ENCODE measurements at regions not wholly inside any gene's neighbourhood (a gene's known extent, or its start where the extent isn't known, plus 50 kb on each side); places are given as distances from the start of the nearest gene placed in this dataset.

GRCh38 chr3:163863146-163863545, 1215.2 kb downstream of the SI start:
- in situ Hi-C loops (cut with MboI; ENCODE audit: low sequenced_read_pairs, unreplicated experiment): no loop called here
- TF ChIP-seq CTCF (IDR thresholded peaks at IDR 0.05; ENCODE audit: borderline replicate concordance, control extremely low read depth, extremely low read depth, insufficient read depth, missing control alignments): no peak
- no peak for DNase-seq (ENCODE audit: low spot score)

DNA sequence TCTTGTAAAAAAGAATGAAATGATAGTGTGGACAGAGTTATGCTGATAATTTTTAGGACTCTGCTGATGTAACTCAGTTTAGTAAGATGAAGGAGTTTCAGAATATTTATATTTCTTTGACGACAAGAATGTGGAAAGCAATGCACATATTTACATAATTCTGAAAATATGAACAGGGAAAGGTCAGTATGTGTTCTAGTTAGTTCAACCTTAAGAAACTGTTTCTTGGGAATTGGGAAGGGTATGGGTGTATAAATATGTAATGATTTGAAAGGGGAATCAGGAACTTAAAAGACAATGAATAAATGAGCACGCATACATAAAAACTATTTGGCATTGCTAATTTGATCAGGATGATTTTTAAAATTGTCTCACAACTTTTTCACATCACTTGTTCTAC, 1226.1 kb downstream of the SI start:
- in situ Hi-C loops (cut with MboI; ENCODE audit: low sequenced_read_pairs, unreplicated experiment): no loop called here
- TF ChIP-seq CTCF (IDR thresholded peaks at IDR 0.05; ENCODE audit: borderline replicate concordance, control extremely low read depth, extremely low read depth, insufficient read depth, missing control alignments): no peak
- no peak for DNase-seq (ENCODE audit: low spot score)

GRCh38 chr3:163838769-163839168, 1239.5 kb downstream of the SI start:
- DNase-seq (ENCODE audit: low spot score): no peak
- no peak for TF ChIP-seq CTCF (IDR thresholded peaks at IDR 0.05; ENCODE audit: borderline replicate concordance, control extremely low read depth, extremely low read depth, insufficient read depth, missing control alignments)
- in situ Hi-C loops (cut with MboI; ENCODE audit: low sequenced_read_pairs, unreplicated experiment): no loop called here

GRCh38 chr3:163832547-163832946, 1245.7 kb downstream of the SI start:
- no peak for TF ChIP-seq CTCF (IDR thresholded peaks at IDR 0.05; ENCODE audit: borderline replicate concordance, control extremely low read depth, extremely low read depth, insufficient read depth, missing control alignments)

DNA sequence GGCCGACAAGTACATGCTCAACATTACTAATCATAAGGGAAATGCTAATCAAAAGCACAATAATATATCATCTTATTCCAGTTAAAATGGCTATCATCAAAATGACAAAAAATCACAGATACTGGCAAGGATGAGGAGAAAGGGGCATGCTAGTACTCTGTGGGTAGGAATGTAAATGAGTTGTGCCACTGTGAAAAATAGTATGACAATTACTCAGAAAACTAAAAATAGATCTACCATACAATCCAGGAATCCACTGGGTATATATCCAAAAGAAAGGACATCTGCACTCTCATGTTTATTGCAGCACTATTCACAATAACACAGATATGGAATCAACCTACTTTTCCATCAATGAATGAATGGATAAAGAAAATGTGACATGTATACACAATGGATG, 1256.5 kb downstream of the SI start:
- TF ChIP-seq CTCF (IDR thresholded peaks at IDR 0.05; ENCODE audit: borderline replicate concordance, control extremely low read depth, extremely low read depth, insufficient read depth, missing control alignments): no peak
- DNase-seq (ENCODE audit: low spot score): no peak
- in situ Hi-C loops (cut with MboI; ENCODE audit: low sequenced_read_pairs, unreplicated experiment): no loop called here

More at GRCh38 chr3:163832547-163832946, 1245.7 kb downstream of the SI start:
- in situ Hi-C loops (cut with MboI; ENCODE audit: low sequenced_read_pairs, unreplicated experiment): no loop called here
- no peak for DNase-seq (ENCODE audit: low spot score)

GRCh38 chr3:163817015-163817414, 1261.3 kb downstream of the SI start:
- in situ Hi-C loops (cut with MboI; ENCODE audit: low sequenced_read_pairs, unreplicated experiment): no loop called here
- no peak for TF ChIP-seq CTCF (IDR thresholded peaks at IDR 0.05; ENCODE audit: borderline replicate concordance, control extremely low read depth, extremely low read depth, insufficient read depth, missing control alignments)
- DNase-seq (ENCODE audit: low spot score): no peak

DNA sequence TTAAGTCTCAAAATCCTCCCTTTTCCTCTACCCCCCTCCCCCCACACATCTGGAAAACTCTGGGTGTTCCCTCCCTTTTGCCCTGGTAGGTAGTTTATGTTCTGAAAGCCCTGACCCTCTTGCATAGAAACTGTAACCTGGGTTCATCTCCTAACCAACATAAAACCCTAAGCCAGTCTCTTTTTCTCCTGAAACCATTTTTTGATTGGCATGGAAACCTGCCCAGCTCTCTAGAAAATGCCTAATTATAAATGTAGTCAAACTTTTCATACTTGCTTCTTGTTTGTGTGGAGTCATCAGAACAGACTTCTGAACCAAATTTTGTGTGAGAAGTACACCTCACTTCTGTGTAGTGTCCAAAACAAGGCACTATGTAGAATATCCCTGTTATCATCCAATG, 1264.4 kb downstream of the SI start:
- no peak for TF ChIP-seq CTCF (IDR thresholded peaks at IDR 0.05; ENCODE audit: borderline replicate concordance, control extremely low read depth, extremely low read depth, insufficient read depth, missing control alignments)
- DNase-seq (ENCODE audit: low spot score): no peak
- in situ Hi-C loops (cut with MboI; ENCODE audit: low sequenced_read_pairs, unreplicated experiment): no loop called here
